ENCODE measurements at regions not wholly inside any gene's neighbourhood (a gene's known extent, or its start where the extent isn't known, plus 50 kb on each side); places are given as distances from the start of the nearest gene placed in this dataset.
"Not testable (repeated sequence)": the region's sequence is repeated elsewhere in the genome, so short reads cannot be mapped to it uniquely, and the experiment has no call there.

GRCh38 chr13:58480061-58480460, 848.5 kb downstream of the PCDH17 start:
- no peak for DNase-seq (ENCODE audit: low spot score)

GRCh38 chr13:58488251-58488650, 856.7 kb downstream of the PCDH17 start:
- no peak for DNase-seq (ENCODE audit: low spot score)

- DNase-seq (ENCODE audit: low spot score), result no peak
These were observed 864.1 kb downstream of the PCDH17 start for GRCh38 chr13:58495668-58496067.

- no peak for DNase-seq (ENCODE audit: low spot score)
These were observed 869.4 kb downstream of the PCDH17 start for GRCh38 chr13:58500938-58501337.

GRCh38 chr13:58504202-58504700, 872.7 kb downstream of the PCDH17 start:
- DNase-seq (ENCODE audit: low spot score), result not testable (repeated sequence)

GRCh38 chr13:58505262-58505920, 873.8 kb downstream of the PCDH17 start:
- DNase-seq (ENCODE audit: low spot score), result not testable (repeated sequence)

GRCh38 chr13:58528351-58528750, 896.8 kb downstream of the PCDH17 start:
- no peak for DNase-seq (ENCODE audit: low spot score)

- DNase-seq (ENCODE audit: low spot score), result no peak
These were observed 900.1 kb downstream of the PCDH17 start for GRCh38 chr13:58531614-58532013.

- no peak for DNase-seq (ENCODE audit: low spot score)
These were observed 911.0 kb downstream of the PCDH17 start for GRCh38 chr13:58542530-58542929.

- DNase-seq (ENCODE audit: low spot score), result no peak
These were observed 915.9 kb downstream of the PCDH17 start for GRCh38 chr13:58547419-58547818.

- no peak for DNase-seq (ENCODE audit: low spot score)
These were observed 934.6 kb downstream of the PCDH17 start for GRCh38 chr13:58566176-58566575.

- no peak for DNase-seq (ENCODE audit: low spot score)
These were observed 942.2 kb downstream of the PCDH17 start for GRCh38 chr13:58573743-58574142.

GRCh38 chr13:58574791-58575190, 943.2 kb downstream of the PCDH17 start:
- no peak for DNase-seq (ENCODE audit: low spot score)

GRCh38 chr13:58579468-58579867, 947.9 kb downstream of the PCDH17 start:
- no peak for DNase-seq (ENCODE audit: low spot score)

- DNase-seq (ENCODE audit: low spot score), result no peak
These were observed 952.4 kb downstream of the PCDH17 start for GRCh38 chr13:58583966-58584365.

- no peak for DNase-seq (ENCODE audit: low spot score)
These were observed 953.1 kb downstream of the PCDH17 start for GRCh38 chr13:58584610-58585009.

- DNase-seq (ENCODE audit: low spot score), result no peak
These were observed 955.6 kb downstream of the PCDH17 start for GRCh38 chr13:58587183-58587582.

GRCh38 chr13:58592052-58592451, 960.5 kb downstream of the PCDH17 start:
- no peak for DNase-seq (ENCODE audit: low spot score)

GRCh38 chr13:58592786-58593185, 961.2 kb downstream of the PCDH17 start:
- no peak for DNase-seq (ENCODE audit: low spot score)

GRCh38 chr13:58594747-58595600, 963.4 kb downstream of the PCDH17 start:
- no peak for DNase-seq (ENCODE audit: low spot score)

GRCh38 chr13:58597552-58597951, 966.0 kb downstream of the PCDH17 start:
- no peak for DNase-seq (ENCODE audit: low spot score)

- no peak for DNase-seq (ENCODE audit: low spot score)
These were observed 966.7 kb downstream of the PCDH17 start for GRCh38 chr13:58598241-58598640.

GRCh38 chr13:58611117-58611516, 979.6 kb downstream of the PCDH17 start:
- no peak for DNase-seq (ENCODE audit: low spot score)

All from SK-N-DZ (cell line).